Activated naive CD4-positive, alpha-beta T cell treated with anti-CD3 and anti-CD28 coated beads, Interleukin-2, amount 10 ng/mL, durations not matched to agents 7 days and 5 days (primary cell): ENCODE measurements at regions not wholly inside any gene's neighbourhood (a gene's known extent, or its start where the extent isn't known, plus 50 kb on each side); places are given as distances from the start of the nearest gene placed in this dataset.

Experiments
- CTCF ChIA-PET: fragments of 350-600 bp; sonication (Branson Sonifier 250); formaldehyde crosslinking; loops from one replicate; lab custom pipeline; 2021; ENCODE audit warnings: antibody characterized with exemption; lab: Charles Lee
- DNase-seq: peaks from one replicate; pipeline ENCODE4 v3.0.0-alpha.2; 2020
- H3K27ac Mint-ChIP-seq: one replicate; pipeline ENCODE4 v1.8.0; 2021; ENCODE audit warnings: mild to moderate bottlenecking, moderate library complexity, mixed read lengths
- H3K27me3 Mint-ChIP-seq: one replicate; pipeline ENCODE4 v1.8.0; 2021; ENCODE audit warnings: mild to moderate bottlenecking, mixed read lengths
- H3K36me3 Mint-ChIP-seq: one replicate; pipeline ENCODE4 v1.8.0; 2021; ENCODE audit warnings: mixed read lengths
- H3K4me1 Mint-ChIP-seq: one replicate; pipeline ENCODE4 v1.8.0; 2021; ENCODE audit warnings: mixed read lengths
- H3K4me3 Mint-ChIP-seq: one replicate; pipeline ENCODE4 v1.8.0; 2021; ENCODE audit warnings: mild to moderate bottlenecking, moderate library complexity, mixed read lengths
- H3K9me3 Mint-ChIP-seq: one replicate; pipeline ENCODE4 v1.8.0; 2021; ENCODE audit warnings: mixed read lengths

DNA sequence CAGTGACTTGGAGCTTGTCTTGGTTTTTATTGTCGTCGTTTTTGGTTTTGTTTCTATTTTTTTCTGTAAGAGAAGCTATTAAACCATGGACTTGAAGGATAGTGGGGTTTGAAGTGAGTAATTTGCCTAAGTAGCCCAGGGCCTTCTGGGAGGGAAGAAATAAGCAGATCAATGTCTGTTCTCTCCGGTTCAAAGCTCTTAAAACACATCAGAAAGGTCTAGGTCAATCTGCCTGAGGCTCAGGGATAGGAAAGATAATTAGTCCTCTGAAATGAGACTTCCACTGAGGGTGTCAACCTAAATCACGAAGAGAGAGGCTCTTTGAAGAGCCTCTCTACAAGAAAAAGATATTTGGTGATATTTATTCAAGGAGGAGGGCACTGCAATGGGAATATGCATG, 178.0 kb downstream of the MATN1 start:
- Mint-ChIP-seq H3K9me3 (no peaks in the 10 kb centered on the region), H3K4me1 (no peaks in the 10 kb centered on the region), H3K4me3 (no peak overlapping the region), H3K27me3 (peaks cover 11% of the 10 kb centered on the region), H3K27ac (no peak overlapping the region), H3K36me3 (no peaks in the 10 kb centered on the region)
- CTCF ChIA-PET = no interaction called here
- DNase-seq = no peak

DNA sequence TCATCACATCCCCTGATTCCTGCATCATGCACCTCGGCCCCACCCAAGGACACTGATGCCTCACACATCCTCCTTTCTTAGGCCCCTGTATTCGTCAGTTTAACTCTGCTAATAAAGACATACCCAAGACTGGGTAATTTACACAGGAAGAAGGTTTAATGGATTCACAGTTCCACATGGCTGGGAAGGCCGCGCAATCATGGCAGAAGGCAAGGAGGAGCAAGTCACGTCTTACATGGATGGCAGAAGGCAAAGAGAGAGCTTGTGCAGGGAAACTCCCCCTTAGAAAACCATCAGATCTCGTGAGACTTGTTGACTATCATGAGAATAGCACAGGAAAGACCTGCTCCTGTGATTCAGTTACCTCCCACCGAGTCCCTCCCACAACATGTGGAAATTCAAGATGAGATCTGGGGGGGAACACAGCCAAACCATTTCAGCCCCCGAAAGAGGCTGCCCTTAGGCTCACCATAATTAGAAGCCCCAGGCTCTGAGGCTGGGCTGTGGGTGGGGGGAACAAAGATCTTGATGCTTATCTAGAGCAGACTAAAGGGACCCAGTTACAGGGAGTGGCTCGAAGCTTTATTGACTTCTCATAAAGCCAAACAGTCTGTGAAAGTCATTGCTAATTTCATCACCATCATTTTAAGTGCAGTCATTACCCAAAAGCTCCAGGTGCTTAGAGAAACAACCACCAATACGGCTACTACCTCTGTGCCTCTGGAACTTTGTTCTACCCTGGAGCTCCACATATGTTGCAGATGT, 181.5 kb downstream of the MATN1 start:
- no peak overlapping the region for H3K27ac Mint-ChIP-seq

DNA sequence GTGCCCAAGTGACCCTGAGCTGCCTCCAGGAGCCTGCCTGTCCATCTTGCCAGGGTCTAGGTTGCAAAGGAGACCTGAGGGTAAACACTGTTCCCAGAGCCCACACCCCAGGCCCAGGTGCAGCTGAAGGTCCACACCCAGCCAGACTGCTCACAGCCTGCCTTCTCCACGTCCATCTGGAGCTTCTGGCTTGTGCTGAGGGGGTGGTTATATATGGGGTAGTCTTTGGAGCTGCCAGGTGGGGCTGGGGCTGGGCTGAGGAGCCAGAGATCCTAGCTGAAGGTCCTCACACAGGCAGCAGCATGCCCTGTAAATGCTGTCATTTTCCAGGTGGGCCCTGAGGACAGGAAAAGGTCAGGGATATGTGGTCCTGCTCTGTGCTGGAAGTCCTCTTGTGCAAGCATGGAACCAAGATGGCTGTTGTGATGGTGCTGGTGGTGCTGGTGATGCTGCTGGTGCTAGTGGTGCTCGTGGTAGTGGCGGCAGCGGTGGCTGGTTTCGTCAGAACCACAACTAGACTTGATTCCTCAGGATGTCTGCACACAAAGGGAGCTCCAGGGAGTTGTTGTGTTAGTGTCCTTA, 182.7 kb downstream of the MATN1 start:
- Mint-ChIP-seq H3K4me3 (no peak overlapping the region), H3K36me3 (no peaks in the 10 kb centered on the region), H3K4me1 (no peaks in the 10 kb centered on the region), H3K9me3 (no peaks in the 10 kb centered on the region), H3K27ac (no peak overlapping the region), H3K27me3 (peaks cover 4% of the 10 kb centered on the region)
- no peak for DNase-seq
- CTCF ChIA-PET = no interaction called here

More for the DNA sequence above, 181.5 kb downstream of the MATN1 start:
- H3K36me3 Mint-ChIP-seq = no peaks in the 10 kb centered on the region
- no peak for DNase-seq
- peaks cover 11% of the 10 kb centered on the region for H3K27me3 Mint-ChIP-seq
- no peak overlapping the region for H3K4me3 Mint-ChIP-seq
- H3K9me3 Mint-ChIP-seq = no peaks in the 10 kb centered on the region
- CTCF ChIA-PET = no interaction called here
- no peaks in the 10 kb centered on the region for H3K4me1 Mint-ChIP-seq

DNA sequence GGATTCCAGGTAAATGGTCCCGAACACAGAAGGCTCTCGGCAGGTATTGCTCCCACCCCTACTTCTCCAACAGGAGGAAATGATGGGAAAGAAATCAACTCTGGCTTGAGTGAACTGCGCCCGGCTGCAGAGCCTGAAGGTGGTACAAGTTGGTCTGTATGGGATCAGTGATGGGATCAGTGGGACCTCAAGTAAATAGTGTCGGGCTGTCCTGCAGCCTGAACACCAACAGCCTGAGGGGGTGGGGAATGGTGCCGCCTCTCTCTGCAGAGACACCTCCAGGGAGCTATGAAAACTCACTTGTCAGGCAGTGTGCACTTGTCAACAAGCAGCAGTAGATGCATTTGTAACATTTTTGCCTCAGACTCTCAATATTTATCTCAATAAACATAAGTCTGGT, 183.5 kb downstream of the MATN1 start:
- Mint-ChIP-seq H3K36me3 (no peaks in the 10 kb centered on the region), H3K9me3 (no peaks in the 10 kb centered on the region), H3K4me3 (no peak overlapping the region), H3K27me3 (peaks cover 4% of the 10 kb centered on the region), H3K27ac (no peak overlapping the region), H3K4me1 (no peaks in the 10 kb centered on the region)
- CTCF ChIA-PET = no interaction called here
- no peak for DNase-seq

DNA sequence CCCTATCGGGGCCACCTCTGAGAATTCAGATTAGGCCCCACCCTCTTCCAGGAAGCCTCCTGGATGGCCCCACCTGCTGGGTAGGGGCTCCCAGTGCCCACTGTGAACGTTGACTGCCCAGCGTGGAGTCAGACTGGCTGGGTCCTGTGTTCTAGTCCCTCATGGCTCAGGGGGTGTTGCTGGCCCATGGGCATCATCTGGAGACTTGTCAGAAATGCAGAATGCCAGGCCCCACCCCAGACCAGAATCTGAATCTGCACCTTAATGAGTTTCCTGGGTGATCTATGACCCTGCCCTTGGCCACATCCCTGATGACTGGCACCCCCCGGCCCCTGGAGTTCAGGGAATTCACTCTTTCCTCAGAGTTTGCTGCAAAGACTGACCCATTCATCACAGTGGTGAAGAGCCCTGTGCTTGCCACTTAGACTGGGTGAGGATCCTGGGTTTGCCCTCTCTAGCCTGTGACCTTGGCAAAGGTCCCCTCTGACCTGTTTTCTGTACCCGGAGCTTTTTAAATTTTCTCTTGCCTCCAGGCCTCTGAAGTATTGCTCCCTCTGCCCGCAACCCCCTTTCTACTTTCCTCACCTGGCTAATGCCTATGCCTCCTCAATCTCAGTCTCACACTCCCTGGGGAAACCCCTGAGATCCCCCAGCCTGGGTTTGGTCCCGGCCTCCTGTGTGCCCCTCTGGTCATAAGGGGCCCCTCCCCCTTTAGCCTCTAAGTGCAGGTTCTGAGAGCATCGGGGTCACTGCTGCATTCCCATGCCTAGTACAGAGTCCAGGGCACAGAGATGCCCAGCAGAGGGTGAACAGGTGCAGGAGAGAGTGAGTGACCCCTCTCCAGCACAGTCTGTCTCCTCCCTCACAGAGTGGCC, 184.2 kb downstream of the MATN1 start:
- H3K4me3 Mint-ChIP-seq = no peak overlapping the region
- H3K27ac Mint-ChIP-seq = no peak overlapping the region
- H3K4me1 Mint-ChIP-seq = no peaks in the 10 kb centered on the region
- CTCF ChIA-PET = no interaction called here
- peaks cover 1% of the 10 kb centered on the region for H3K27me3 Mint-ChIP-seq
- no peaks in the 10 kb centered on the region for H3K36me3 Mint-ChIP-seq
- DNase-seq = no peak
- no peaks in the 10 kb centered on the region for H3K9me3 Mint-ChIP-seq

DNA sequence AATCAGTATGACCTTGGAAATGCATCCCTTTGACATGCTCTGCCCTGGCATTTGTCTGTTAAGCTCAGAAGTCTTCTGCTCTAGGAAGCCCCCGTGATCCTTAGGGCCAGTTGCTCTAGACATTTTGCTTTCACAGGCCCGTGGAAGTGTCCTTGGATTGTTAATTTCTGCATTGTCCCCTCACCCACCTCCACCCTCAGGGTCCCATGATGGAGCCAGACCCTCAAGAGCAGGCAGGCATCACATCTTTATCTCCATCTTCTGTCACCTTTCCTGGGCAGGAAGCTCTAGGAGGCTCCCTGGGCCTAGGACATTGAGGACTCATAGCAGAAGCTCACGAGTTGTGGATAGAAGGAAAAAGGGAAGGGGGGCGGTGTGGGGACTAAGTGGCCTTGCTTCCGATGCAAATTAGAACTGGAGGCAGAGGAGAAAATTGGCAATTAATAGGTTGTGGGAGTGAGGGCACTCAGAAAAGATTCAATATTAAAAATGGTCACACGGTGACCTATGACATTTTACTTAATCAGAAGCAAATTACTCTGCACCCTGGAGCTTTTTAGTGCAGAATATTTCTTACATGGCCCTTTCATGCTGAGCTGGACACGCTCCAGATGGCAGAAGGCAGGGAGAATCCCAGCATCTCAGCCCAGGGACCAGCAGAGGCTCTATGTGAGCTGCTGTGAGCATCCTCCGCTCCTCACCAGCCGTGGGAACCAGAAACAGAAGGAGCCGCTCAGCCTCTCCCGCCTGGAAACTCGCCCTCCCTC, 185.0 kb downstream of the MATN1 start:
- Mint-ChIP-seq H3K27ac (no peak overlapping the region), H3K36me3 (no peaks in the 10 kb centered on the region), H3K27me3 (peaks cover 8% of the 10 kb centered on the region), H3K4me1 (no peaks in the 10 kb centered on the region), H3K4me3 (no peak overlapping the region), H3K9me3 (no peaks in the 10 kb centered on the region)
- CTCF ChIA-PET = no interaction called here
- no peak for DNase-seq

DNA sequence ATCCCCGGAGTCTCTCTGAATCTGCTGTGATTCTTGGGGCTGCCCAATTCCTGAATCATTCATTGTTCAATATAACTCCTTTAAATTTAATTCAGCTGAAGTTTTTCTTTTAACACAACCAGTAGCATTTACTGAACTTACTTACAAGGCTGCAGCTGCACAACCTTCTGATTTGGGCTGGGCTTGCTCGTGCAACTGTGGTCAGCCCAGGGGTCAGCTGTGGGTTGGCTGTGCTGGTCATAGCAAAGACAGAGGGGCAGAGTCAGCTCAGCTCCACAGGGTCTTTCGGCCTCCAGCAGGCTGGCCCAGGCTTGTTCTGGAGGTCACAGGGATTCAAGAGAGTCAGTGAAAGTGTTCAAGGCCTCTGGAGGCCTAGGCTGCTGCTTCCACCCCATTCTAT, 186.1 kb downstream of the MATN1 start:
- no peak overlapping the region for H3K27ac Mint-ChIP-seq
- CTCF ChIA-PET = no interaction called here
- no peak overlapping the region for H3K4me3 Mint-ChIP-seq
- peaks cover 17% of the 10 kb centered on the region for H3K27me3 Mint-ChIP-seq
- H3K9me3 Mint-ChIP-seq = no peaks in the 10 kb centered on the region
- no peaks in the 10 kb centered on the region for H3K36me3 Mint-ChIP-seq
- no peak for DNase-seq
- no peaks in the 10 kb centered on the region for H3K4me1 Mint-ChIP-seq

DNA sequence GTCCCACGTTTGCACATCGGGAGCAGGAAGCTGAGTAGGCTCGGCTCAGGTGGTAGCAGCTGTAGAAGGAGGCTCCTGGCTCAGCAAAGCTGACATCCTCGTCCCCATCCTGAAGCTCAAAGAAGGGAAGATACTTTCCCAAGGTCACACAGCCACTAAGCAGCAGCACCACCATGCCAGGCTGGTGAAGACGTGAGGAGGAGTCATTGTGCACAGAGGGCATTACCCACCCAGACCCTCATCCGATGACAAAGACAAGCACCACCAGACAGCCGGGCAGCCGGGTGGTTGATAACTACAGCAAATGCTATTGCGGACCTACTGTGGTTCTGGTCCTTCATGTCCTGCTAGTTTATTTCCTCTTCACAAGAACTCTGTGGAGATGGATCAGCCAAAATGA, 186.9 kb downstream of the MATN1 start:
- Mint-ChIP-seq H3K36me3 (no peaks in the 10 kb centered on the region), H3K9me3 (no peaks in the 10 kb centered on the region), H3K4me1 (no peaks in the 10 kb centered on the region), H3K4me3 (no peak overlapping the region), H3K27me3 (peaks cover 17% of the 10 kb centered on the region), H3K27ac (peak overlapping the region; percentile 63)
- CTCF ChIA-PET = no interaction called here
- DNase-seq = no peak

DNA sequence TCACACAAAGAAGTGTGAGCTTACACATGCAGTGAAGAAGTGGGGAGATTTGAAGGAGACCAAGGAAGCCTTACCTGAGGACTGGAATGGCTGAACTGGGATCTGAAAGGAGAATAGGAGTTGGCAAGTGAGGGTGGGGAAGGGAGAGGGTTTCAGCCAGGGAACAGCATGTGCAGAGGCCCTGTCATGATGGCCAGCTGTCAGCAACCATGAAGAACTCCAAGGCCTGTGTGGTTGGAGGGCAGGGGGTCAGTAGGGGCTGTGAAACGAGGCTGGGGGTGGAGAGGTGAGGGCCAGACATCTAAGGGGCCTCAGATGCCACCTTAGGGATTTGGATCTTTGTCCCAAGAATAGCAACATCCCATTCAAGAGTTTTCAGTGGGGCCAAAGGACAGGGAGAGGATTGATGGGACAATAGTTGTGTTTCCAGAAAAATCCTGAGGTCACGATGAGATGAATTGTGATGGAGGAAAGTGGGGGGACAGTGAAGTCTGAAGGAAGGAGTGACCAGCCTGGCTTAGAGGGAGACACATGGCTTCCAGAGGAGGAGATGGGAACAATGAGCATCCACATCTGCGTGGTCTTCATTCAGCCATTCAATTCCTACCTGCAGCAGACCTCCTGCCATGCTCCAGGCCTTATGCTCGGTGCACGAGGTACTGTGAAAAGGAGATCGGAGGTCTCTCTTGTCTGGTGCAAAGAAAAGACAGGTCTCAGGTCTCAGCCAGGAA, 187.6 kb downstream of the MATN1 start:
- no peaks in the 10 kb centered on the region for H3K36me3 Mint-ChIP-seq
- no peak overlapping the region for H3K27ac Mint-ChIP-seq
- H3K27me3 Mint-ChIP-seq = peaks cover 17% of the 10 kb centered on the region
- H3K4me1 Mint-ChIP-seq = no peaks in the 10 kb centered on the region
- CTCF ChIA-PET = no interaction called here
- H3K4me3 Mint-ChIP-seq = no peak overlapping the region
- DNase-seq = no peak
- no peaks in the 10 kb centered on the region for H3K9me3 Mint-ChIP-seq

DNA sequence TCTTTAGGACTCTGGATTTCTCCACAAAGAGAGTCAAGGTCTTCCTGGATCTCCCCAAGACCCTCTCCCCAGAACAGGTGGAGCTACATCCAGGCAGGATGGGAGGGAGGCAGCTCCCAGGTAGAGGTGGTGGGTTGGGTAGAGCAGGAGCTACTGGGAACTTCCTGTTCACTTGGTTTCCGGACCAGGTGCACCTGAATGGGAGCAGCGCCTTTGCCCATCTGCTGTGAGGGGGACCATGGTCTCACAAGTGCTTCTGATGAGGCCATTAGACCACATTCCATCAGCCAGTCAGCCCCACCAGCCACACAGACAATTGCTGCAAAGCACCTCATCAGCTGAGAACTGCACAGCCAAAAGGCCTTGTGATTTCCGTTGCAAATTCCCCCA, 188.8 kb downstream of the MATN1 start:
- Mint-ChIP-seq H3K9me3 (no peaks in the 10 kb centered on the region), H3K27me3 (peaks cover 21% of the 10 kb centered on the region), H3K36me3 (no peaks in the 10 kb centered on the region), H3K4me1 (no peaks in the 10 kb centered on the region), H3K4me3 (no peak overlapping the region), H3K27ac (no peak overlapping the region)
- CTCF ChIA-PET = no interaction called here
- no peak for DNase-seq

DNA sequence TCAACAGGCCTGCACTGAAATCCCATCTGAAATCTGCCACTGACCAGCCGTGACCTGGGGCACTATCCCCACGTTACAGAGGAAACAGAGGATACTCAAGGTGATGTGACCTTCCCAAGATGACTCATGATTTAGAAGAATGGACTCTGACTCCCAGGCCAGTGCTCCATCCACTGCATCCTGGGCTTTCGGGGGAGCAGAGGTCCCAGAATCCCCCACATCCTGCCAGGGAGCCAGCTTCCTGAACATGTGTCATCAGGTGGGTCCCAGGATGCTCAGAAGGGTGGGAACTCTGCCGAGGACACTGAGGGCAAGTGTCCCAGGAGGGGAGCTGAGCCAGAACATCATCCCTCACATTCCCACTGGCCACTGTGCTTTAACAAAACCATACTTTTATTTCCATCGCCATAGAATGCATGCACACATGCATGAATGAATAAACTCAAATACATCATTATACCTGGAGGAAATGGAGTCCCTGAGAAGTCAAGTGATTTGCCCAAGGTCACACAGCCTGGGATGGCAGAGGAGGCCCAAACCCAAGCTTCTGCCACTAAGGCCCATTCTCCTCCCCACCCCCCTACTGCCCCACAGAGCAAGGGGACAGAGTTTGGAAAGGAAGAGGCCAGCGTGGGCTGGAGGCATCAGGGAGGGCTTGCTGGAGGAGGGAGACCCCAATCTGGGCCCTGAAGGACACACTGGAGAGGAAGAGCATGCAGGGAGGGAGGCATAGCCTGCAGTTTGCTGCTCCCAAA, 189.4 kb downstream of the MATN1 start:
- no peaks in the 10 kb centered on the region for H3K9me3 Mint-ChIP-seq
- H3K4me3 Mint-ChIP-seq = no peak overlapping the region
- H3K27me3 Mint-ChIP-seq = peaks cover 21% of the 10 kb centered on the region
- H3K36me3 Mint-ChIP-seq = no peaks in the 10 kb centered on the region
- no peaks in the 10 kb centered on the region for H3K4me1 Mint-ChIP-seq
- H3K27ac Mint-ChIP-seq = no peak overlapping the region
- no peak for DNase-seq
- CTCF ChIA-PET = no interaction called here

DNA sequence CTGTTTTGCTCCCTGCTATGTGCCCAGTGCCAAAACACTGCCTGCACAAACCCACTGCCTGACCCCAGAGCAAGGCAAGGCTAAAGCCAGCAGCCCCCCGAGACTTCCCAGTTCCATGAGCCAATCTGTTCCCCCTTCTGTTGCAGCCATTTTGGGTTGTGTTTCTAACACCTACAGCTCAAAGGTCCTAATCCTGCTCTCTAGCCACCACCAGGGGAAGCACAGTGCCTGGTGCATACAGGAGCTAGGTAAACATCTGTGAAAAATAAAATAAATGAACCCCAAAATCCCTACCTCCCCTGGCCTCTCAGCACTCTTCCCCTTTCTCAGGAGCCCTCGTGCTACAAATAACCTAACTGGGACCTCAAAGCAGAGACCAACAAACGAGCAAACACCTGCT, 190.2 kb downstream of the MATN1 start:
- no peaks in the 10 kb centered on the region for H3K9me3 Mint-ChIP-seq
- no peaks in the 10 kb centered on the region for H3K36me3 Mint-ChIP-seq
- CTCF ChIA-PET = no interaction called here
- H3K4me3 Mint-ChIP-seq = no peak overlapping the region
- peaks cover 21% of the 10 kb centered on the region for H3K27me3 Mint-ChIP-seq
- no peaks in the 10 kb centered on the region for H3K4me1 Mint-ChIP-seq
- no peak overlapping the region for H3K27ac Mint-ChIP-seq
- DNase-seq = no peak

DNA sequence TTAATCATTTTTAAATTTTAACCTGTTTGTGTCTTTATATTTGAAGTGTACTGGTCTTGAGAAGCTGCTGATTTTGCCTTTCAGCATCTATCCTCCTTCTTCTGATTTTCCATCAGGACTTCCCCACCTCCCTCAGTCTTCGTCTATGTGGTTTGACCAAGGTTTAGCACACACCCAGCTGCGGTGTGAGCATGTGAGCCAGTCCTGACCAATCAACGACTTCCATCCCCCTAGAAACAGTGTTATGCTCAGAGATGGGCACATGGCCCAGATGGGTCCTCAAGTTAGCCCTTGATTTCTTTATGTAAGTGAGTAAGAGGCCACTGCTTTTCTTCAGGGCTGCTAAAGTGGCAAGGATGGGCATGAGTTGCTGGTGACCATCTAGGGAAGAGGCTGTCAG, 190.8 kb downstream of the MATN1 start:
- Mint-ChIP-seq H3K4me3 (no peak overlapping the region), H3K27ac (no peak overlapping the region), H3K4me1 (no peaks in the 10 kb centered on the region), H3K27me3 (peaks cover 24% of the 10 kb centered on the region), H3K36me3 (no peaks in the 10 kb centered on the region), H3K9me3 (no peaks in the 10 kb centered on the region)
- DNase-seq = no peak
- CTCF ChIA-PET = no interaction called here
